Peyer's patch (tissue), 4 donors: ENCODE measurements at regions not wholly inside any gene's neighbourhood (a gene's known extent, or its start where the extent isn't known, plus 50 kb on each side); places are given as distances from the start of the nearest gene placed in this dataset.
"Not testable (repeated sequence)": the region's sequence is repeated elsewhere in the genome, so short reads cannot be mapped to it uniquely, and the experiment has no call there.

ENCODE experiments used
- DNase-seq, 3 donors: peaks; one replicate each; pipeline ENCODE4 v3.0.0-alpha.2; 2017 to 2019
- H3K27ac ChIP-seq, 4 donors: fragments of 200-600 bp; sonication (generic); one replicate each; pipeline ENCODE4 v1.5.1; 2016 to 2019
- H3K27me3 ChIP-seq, 2 donors: fragments of 200-600 bp; sonication (generic); one replicate each; pipeline ENCODE4 v1.5.1; 2019
- H3K36me3 ChIP-seq, 3 donors: fragments of 200-600 bp; sonication (generic); one replicate each; pipeline ENCODE4 v1.5.1; 2016 to 2019
- H3K4me1 ChIP-seq, 4 donors: fragments of 200-600 bp; sonication (generic); one replicate each; pipeline ENCODE4 v1.5.1; 2016 to 2019
- H3K4me3 ChIP-seq, 4 donors: fragments of 200-600 bp; sonication (generic); 1 replicate in 3 of 4; 2 replicates in 1 of 4; pipeline ENCODE4 v1.5.1; 2016 to 2019; ENCODE audit warnings: mild to moderate bottlenecking in 1 of 4
- H3K9me3 ChIP-seq, 4 donors: fragments of 200-600 bp; sonication (generic); one replicate each; pipeline ENCODE4 v1.5.1; 2016 to 2019; ENCODE audit warnings: mild to moderate bottlenecking in 1 of 4
- POLR2A ChIP-seq, 2 donors: fragments of 450-650 bp; IDR thresholded peaks; one replicate each; pipeline ENCODE4 v1.5.1; 2017; ENCODE audit warnings: antibody characterized with exemption in 2 of 2, mild to moderate bottlenecking in 2 of 2, moderate library complexity in 2 of 2
- TF ChIP-seq, protein P1 (sequence below), 6 experiments: fragments of 450-650 bp in 4 of 6; fragments of 200-600 bp in 2 of 6; sonication (generic) in 1 of 6; IDR thresholded peaks; one replicate each; pipeline ENCODE4 v1.5.1; 2017 to 2019; ENCODE audit warnings: antibody characterized with exemption in 6 of 6, mild to moderate bottlenecking in 3 of 6, moderate library complexity in 1 of 6

DNA sequence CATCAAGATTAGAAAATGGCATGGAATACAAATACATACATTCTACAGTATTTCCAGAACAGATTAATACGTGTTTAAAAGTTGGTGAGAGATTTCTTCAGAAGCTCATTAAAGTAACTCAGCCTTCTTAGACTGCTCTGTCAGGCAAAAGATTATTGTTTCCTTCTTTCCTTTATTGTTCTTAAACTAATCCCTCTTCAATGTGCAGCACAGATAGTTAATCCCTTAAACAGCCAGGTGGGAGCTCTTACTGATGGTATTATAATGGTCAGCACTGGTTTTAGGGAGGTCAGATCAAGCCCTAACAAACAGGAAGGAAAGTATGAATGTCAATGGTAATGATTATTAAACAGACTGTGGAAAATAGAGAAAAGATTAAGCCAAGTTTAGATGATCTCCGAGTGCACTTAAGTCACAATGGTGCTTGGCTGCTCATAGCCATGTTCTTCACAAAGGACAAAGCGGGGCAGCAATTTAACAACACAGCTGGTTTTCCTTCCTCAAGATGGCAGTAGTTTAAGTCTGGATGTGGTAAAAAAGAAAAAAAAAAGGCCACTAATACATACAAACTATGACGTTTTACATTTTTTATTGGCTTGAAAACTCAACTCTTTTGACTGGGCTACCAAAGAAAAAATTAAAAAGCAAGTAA, 992.6 kb downstream of the PCDH9 start:
- H3K4me3 ChIP-seq = no peak overlapping the region
- H3K36me3 ChIP-seq = no peaks in the 10 kb centered on the region
- H3K4me1 ChIP-seq = no peaks in the 10 kb centered on the region
- H3K27ac ChIP-seq = no peak overlapping the region
- H3K9me3 ChIP-seq = no peaks in the 10 kb centered on the region
- DNase-seq = no peak
- H3K27me3 ChIP-seq = no peaks in the 10 kb centered on the region
- TF ChIP-seq, protein P1, sequence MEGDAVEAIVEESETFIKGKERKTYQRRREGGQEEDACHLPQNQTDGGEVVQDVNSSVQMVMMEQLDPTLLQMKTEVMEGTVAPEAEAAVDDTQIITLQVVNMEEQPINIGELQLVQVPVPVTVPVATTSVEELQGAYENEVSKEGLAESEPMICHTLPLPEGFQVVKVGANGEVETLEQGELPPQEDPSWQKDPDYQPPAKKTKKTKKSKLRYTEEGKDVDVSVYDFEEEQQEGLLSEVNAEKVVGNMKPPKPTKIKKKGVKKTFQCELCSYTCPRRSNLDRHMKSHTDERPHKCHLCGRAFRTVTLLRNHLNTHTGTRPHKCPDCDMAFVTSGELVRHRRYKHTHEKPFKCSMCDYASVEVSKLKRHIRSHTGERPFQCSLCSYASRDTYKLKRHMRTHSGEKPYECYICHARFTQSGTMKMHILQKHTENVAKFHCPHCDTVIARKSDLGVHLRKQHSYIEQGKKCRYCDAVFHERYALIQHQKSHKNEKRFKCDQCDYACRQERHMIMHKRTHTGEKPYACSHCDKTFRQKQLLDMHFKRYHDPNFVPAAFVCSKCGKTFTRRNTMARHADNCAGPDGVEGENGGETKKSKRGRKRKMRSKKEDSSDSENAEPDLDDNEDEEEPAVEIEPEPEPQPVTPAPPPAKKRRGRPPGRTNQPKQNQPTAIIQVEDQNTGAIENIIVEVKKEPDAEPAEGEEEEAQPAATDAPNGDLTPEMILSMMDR (IDR thresholded peaks at IDR 0.05) = no peak
- no peak for TF ChIP-seq POLR2A (IDR thresholded peaks at IDR 0.05)

DNA sequence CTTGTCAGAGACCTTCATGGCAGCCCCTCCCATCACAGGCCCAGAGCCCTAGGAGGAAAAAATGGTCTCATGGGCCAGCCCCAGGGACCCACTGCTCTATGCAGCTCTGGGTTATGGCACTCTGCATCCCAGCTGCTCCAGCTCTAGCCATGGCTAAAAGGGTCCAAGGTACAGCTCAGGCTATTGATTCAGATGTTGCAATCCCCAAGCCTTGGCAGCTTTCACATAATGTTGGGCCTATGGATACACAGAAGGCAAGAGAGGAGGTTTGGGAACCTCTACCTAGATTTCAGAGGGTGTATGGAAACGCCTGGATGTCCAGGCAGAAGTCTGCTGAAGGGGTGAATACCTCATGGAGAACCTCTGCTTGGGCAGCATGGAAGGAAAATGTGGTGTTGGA, 996.0 kb downstream of the PCDH9 start:
- no peak for DNase-seq
- TF ChIP-seq POLR2A (IDR thresholded peaks at IDR 0.05) = no peak
- TF ChIP-seq, protein P1 (IDR thresholded peaks at IDR 0.05) = no peak
- H3K27me3 ChIP-seq = no peaks in the 10 kb centered on the region
- H3K4me3 ChIP-seq = no peak overlapping the region
- H3K9me3 ChIP-seq = no peaks in the 10 kb centered on the region
- no peaks in the 10 kb centered on the region for H3K4me1 ChIP-seq
- no peak overlapping the region for H3K27ac ChIP-seq
- no peaks in the 10 kb centered on the region for H3K36me3 ChIP-seq

DNA sequence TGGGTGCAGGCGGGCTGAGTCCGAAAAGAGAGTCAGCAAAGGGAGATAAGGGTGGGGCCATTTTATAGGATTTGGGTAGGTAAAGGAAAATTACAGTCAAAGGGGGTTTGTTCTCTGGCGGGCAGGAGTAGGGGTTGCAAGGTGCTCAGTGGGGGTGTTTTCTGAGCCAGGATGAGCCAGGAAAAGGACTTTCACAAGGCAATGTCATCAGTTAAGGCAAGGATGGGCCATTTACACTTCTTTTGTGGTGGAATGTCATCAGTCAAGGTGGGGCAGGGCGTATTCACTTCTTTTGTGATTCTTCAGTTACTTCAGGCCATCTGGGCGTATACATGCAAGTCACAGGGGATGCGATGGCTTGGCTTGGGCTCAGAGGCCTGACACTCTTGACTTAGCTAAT, 998.2 kb downstream of the PCDH9 start:
- H3K4me1 ChIP-seq, H3K36me3 ChIP-seq, H3K4me3 ChIP-seq, H3K27me3 ChIP-seq, H3K9me3 ChIP-seq, H3K27ac ChIP-seq, DNase-seq: not testable (repeated sequence)

DNA sequence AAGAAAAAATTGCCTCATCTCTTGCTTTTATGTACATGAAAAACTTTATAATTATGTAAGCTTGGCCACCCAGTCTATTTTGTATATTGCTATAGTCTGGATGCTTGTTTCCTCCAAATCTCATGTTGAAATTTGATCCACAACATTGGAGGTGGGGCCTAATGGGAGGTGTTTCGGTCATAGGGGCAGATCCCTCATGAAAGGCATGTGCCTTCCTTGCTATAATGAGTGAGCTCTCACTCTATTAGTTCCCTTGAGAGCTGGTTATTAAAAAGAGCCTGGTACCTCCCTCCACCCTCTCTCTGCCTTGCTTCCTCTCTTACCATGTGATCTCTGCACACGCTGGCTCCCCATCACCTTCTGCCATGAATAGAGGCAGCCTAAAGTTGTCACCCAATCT, 1005.1 kb downstream of the PCDH9 start:
- TF ChIP-seq POLR2A (IDR thresholded peaks at IDR 0.05) = no peak
- TF ChIP-seq, protein P1 (IDR thresholded peaks at IDR 0.05) = no peak
- H3K9me3 ChIP-seq = no peaks in the 10 kb centered on the region
- DNase-seq = no peak
- H3K27me3 ChIP-seq = no peaks in the 10 kb centered on the region
- no peak overlapping the region for H3K4me3 ChIP-seq
- no peaks in the 10 kb centered on the region for H3K36me3 ChIP-seq
- H3K4me1 ChIP-seq = no peaks in the 10 kb centered on the region
- no peak overlapping the region for H3K27ac ChIP-seq

DNA sequence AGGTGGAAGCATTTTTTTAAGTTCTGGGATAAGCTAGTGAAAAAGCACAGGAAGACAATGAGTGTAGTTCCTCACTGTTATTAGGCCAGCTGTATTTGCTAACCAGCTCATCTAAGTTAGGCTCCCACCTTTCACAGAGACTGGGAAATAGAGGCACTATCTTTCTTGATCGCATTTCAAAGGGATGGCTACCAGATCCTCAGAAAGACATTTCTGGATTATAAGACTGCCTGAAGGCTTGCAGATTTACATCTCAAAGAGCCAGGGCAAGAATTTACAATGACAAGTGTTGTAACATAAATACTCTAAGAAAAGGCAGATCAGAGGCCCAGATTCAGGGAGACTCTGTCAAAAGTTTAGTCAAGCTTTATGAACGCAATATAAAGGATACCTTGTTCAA, 1005.5 kb downstream of the PCDH9 start:
- TF ChIP-seq, protein P1 (IDR thresholded peaks at IDR 0.05) = no peak
- no peak for TF ChIP-seq POLR2A (IDR thresholded peaks at IDR 0.05)
- Histone ChIP-seq H3K27me3 (no peaks in the 10 kb centered on the region), H3K36me3 (no peaks in the 10 kb centered on the region), H3K9me3 (no peaks in the 10 kb centered on the region), H3K4me1 (no peaks in the 10 kb centered on the region), H3K27ac (no peak overlapping the region), H3K4me3 (no peak overlapping the region)
- DNase-seq = no peak

DNA sequence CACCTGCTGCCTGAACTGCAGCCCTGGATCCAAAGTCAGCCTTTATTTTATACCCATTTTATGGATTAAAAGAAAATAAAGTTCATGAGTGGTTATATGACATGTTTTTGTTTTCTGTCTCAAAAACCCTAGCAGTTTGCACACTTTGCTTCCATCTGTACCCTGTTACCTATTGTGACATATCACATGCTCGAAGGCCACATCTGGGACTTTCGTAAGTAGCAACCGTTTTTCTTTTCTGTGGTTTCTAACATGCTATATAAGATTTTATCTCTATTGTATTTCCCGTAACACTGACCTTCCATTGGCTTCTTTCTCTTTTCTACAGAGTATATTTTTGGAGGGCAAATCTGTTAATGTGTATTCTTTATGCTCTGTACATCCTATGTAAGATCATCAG, 1007.2 kb downstream of the PCDH9 start:
- no peak overlapping the region for H3K27ac ChIP-seq
- no peak for TF ChIP-seq POLR2A (IDR thresholded peaks at IDR 0.05)
- TF ChIP-seq, protein P1 (IDR thresholded peaks at IDR 0.05) = no peak
- no peaks in the 10 kb centered on the region for H3K9me3 ChIP-seq
- no peaks in the 10 kb centered on the region for H3K36me3 ChIP-seq
- H3K27me3 ChIP-seq = no peaks in the 10 kb centered on the region
- no peak overlapping the region for H3K4me3 ChIP-seq
- H3K4me1 ChIP-seq = no peaks in the 10 kb centered on the region
- DNase-seq = no peak
